ENCODE measurements at regions not wholly inside any gene's neighbourhood (a gene's known extent, or its start where the extent isn't known, plus 50 kb on each side); places are given as distances from the start of the nearest gene placed in this dataset.
"Not testable (repeated sequence)": the region's sequence is repeated elsewhere in the genome, so short reads cannot be mapped to it uniquely, and the experiment has no call there.

DNA sequence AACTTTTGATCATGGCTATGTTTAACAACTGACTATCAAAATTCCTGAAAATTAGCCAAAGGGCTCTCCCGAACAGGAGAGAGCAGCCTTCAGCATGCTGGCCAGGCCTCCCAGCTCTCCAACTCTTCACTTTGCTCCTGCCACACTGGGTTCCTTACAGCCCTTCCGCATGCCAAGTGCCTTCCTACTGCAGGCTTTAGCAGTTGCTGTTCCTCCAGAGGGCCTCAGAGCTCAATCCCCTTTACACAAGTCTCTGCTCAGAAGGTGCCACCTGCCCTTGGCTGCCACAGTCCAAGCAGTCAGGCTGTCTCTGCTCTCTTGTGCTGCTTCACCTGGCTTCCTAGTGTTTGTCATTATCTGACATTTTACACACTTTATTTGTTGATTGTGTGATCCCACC, 553.1 kb upstream of the PPP2R3A start:
- peak; percentile 1 for DNase-seq

DNA sequence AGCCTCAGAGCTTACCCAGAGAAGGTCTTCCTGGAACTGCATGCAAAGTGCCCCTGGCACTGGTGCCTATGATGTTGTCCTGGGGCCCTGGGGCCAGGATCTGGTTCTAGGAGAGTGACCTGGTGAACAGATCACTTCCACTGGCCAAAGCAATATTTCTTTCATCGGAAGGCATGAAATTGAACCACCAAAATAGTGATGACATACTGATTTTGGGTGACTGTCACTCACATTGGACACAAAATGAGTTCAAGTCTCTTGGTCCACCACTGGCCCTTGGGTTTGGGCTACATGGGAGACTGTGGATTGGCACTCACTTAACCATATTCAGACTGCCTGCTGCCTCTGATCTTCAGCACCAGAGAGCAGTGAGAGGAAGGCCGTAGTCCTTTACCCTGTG, 549.3 kb upstream of the PPP2R3A start:
- DNase-seq = no peak

DNA sequence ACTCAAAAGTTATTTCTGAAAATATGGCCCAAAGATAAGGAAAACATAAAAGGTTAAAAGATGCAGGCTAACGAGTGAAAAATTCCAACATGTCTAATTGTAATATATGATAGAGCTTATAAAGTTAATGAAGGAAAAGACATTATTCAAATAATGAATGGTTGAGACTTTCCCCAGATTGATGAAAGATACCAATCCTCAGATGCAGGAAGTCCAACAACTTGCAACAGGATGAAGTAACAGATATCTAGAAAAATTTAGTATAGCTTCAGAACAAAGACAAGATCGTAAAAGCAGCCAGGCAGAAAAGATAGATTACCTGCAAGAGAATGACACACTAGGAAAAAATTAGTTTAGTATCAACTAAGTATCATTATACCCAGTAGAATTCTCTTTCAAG, 546.4 kb upstream of the PPP2R3A start:
- no peak for DNase-seq

DNA sequence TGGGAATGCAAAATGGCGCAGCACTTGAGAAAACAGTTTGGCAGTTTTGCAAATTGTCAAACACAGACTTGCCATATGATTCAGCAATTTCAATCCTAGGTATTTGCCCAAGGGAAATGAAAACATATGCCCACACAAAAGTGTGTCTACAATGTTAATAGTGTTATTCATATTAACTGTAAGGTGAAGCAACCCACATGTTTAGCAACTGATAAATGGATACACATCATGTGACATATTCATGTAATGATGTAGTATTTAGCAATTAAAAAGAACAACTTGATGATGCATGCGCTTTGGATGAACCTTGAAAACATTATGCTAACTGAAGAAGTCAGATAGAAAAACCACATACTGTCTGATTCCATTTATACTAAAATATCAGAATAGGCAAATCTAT, 539.0 kb upstream of the PPP2R3A start:
- DNase-seq = no peak

DNA sequence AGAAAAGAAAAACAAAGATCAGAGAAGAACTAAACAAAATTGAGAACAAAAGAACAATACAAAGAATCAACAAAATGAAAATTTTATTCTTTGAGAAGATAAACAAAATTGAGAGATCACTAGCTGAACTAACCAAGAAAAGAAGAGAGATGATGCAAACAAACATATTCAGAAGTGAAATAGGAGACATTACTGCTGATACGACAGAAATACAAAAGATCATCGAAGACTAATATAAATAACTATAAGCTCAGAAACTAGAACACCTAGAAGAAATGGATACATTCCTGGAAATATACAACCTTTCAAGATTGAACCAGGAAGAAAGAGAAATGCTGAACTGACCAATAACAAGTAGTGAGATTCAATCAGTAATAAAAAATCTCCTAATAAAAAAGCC, 533.1 kb upstream of the PPP2R3A start:
- no peak for DNase-seq

DNA sequence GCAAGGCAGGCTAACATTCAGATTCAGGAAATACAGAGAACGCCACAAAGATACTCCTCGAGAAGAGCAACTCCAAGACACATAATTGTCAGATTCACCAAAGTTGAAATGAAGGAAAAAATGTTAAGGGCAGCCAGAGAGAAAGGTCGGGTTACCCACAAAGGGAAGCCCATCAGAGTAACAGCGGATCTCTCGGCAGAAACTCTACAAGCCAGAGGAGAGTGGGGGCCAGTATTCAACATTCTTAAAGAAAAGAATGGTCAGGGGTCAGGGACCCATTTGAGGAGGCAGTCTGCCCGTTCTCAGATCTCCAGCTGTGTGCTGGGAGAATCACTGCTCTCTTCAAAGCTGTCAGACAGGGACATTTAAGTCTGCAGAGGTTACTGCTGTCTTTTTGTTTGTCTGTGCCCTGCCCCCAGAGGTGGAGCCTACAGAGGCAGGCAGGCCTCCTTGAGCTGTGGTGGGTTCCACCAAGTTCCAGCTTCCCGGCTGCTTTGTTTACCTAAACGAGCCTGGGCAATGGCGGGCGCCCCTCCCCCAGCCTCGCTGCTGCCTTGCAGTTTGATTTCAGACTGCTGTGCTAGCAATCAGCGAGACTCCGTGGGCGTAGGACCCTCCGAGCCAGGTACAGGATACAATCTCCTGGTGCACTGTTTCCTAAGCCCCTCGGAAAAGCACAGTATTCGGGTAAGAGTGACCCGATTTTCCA, 526.5 kb upstream of the PPP2R3A start:
- peak; percentile 17 for DNase-seq

DNA sequence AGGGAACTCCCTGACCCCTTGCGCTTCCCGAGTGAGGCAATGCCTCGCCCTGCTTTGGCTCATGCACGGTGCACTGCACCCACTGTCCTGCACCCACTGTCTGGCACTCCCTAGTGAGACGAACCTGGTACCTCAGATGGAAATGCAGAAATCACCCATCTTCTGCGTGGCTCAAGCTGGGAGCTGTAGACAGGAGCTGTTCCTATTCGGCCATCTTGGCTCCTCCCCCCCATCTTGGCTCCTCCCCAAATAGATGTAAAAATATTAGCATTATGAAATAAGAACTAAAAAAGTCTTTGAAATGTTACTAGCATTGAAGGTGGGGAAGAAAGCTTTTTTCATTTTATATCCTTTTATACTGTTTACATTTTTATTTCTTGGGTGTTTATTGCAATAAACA, 525.9 kb upstream of the PPP2R3A start:
- not testable (repeated sequence) for DNase-seq

DNA sequence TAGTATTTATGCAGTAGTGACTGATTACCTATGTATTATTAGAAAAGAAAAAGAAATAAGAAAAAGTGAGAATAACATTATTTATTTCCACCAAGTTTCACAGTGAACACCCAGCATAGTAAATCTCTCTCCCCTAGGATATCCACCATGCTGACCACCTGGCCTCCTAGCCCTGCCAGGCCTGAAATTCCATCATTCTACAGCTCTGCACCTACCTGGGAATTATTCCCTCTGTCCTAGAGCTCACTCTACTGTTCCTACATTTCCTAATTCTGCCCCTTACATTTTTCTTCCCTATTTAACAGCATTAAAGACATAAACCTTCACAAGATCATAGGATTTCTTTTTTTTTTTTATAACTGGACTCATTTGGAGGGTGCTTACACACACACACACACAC, 525.3 kb upstream of the PPP2R3A start:
- DNase-seq = no peak

DNA sequence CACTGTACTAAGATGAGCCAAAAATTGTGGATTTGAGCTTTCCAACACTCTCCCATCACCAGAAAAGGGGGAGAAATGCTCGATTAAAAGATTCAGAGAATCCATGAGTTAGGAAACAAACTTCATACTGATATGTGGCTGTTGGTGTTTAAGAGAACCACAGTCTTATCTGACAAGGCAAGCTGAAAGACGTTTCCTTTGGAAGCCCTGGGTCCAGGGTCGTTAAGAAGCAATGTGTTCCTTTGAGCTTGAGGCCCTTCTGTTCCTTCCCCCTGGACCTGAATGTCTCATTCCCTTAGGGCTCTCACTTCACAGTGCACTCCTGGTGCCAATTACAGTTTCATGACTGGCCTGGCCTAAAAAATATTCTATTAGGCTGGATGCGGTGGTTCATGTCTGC, 524.8 kb upstream of the PPP2R3A start:
- DNase-seq = no peak

DNA sequence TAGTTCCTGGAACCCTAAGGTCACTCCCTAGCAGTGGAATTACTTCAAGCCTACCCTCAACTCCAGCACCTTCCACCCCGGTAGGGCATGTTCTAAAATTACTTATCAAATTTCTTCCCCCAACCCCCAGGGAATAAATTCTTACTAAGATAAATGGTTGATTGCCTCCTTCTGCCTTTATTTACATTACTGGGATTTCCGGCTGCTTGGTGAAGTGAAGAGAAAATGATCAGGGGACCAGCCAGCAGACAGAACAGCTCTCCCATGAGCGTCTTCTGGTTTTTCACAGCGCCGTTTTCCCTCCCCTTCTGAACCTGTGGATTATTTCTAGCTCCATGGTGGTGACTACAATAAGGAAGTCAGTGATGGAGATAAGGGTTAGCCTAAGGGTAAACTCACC, 521.5 kb upstream of the PPP2R3A start:
- no peak for DNase-seq

DNA sequence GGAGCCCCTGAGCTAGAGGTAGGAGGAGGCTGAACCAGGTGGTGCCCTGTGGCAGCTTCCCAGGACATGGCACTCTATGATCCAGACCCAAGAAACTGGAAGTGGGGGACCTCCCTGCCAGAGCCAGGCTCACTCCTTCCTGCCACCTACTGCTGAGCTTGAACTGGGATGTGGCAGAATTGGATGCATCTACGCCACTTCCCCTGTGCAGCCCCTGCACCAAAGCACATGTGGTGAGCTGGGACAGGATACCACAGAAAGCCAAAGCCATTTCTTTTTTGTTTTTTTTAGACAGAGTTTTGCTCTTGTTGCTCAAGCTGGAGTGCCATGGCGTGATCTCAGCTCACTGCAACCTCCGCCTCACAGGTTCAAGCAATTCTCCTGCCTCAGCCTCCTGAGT, 518.0 kb upstream of the PPP2R3A start:
- DNase-seq = no peak

DNA sequence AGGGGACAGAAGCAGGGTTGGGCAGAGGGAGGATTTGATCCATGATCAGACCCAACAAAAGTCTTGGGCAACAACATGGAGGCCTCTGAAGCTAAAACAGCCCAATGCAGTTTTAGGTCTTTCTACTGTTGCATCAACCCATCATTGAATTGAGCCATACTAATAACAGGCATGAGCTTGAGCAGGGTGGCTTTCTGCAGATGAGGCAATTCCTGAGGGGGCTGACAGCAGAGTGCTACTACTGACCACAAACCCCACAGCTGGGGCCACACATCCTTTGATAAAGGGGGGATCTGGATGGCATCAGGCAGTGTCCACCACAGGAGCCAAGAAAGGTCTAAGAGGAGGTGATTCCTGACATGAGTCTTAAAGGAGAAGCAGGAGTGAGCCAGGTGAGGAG, 517.0 kb upstream of the PPP2R3A start:
- no peak for DNase-seq

DNA sequence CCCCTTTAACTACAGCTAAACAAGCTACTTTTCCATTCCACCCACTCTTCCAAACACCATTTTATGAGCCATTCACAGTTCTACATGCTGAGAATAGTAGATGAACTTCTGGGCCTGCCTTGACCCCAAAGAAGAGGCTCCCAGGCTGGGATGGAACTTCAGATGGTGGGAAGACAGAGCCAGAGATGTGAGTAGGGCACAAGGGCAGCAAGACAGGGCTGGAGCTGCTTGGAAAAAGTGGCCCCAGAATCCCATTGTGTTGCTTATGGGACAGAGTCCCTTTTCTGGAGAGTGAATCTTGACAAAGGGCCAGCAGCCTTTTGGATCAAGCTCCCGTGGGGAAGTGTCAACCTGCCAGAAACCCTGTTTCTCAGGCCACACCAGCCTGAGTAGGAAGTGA, 516.5 kb upstream of the PPP2R3A start:
- no peak for DNase-seq

DNA sequence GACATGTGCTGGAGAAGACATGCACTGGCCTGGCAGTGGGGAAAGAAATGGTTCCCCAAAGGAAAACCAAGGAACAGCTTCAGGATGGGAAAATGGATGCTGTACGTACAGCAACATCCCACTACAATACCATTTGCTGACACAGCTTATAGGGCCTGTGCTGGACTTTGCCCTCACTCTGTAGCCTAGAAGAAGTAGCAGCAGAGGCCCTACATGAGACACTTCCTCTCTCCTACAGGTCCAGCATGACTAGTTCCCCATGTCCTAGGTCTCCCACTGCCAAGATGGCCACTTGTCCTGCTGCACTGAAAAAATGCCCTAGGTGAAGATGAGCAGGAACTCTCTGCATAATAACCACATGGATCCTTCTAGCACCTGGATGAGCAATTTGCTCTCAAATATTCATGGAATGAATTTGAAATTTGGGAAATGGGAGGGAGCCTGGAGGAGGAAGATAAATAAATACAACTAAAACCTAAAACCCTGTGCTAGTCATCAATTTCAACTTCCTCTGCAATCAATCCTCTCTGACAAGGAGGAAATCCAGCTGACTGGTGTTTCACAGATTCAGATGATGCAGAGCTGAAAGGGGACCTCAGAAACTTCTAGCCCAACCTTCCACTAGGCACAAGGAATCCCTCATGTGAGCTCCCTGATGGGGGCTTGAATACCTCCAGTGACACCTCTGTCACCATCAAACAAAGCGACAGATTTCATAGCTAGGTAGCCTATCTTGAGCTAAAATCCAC, 514.3 kb upstream of the PPP2R3A start:
- DNase-seq = no peak

DNA sequence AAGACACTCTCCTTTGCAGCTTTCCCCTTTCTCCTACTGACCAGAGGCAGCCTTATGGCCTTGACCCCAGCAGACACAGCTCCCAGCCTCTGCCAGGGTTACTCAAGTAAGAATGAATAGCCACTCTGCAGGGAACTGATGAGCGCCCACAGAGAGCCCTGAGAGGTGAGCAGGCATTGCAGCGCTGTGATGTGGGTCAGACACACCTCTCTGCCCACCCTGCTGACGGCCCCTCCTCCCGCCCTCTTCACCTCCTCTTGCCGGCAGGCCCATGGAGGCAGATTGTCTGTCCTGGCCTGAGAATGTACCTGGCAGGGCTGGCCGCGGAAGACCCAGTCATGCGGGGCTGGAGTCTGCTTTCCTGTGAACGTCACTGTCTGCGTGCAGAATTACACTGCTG, 512.6 kb upstream of the PPP2R3A start:
- no peak for DNase-seq

DNA sequence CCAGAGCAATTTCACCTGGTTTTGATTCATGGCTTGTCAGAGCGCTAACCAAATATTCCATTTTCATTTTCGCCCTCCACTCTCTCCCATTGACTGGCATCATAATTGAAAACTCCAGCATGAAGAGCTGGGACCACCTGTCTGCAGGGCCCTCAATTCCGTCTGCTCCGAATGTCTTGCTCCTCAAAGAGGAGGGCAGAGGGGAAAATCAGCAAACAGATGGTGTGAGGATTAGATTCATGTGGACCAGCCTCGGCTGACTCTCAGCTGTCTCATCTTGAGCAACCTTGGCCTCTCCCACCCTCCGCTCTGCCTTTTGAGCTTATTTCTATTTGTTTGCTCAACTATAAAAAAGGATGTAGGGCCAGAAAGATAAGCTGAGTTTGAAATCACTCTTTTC, 512.2 kb upstream of the PPP2R3A start:
- DNase-seq = no peak

DNA sequence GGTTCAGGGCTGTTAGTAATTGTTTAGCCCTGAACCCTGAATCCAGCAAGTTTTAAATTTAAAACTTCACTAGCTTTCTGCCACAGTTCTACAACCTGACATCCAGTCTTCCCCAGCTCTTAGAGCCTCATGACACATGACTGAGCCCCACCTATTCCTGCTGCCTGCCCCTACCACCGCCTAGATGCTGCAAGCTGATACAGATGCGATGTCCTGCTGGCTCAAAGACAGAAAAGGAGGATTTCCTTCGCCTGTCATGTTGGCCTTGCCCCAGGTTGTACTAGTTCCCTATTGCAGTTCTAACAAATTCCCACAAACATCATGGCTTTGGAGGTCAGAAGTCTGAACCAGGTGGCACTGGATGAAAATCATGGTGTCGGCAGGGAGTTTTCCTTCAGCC, 510.6 kb upstream of the PPP2R3A start:
- no peak for DNase-seq

DNA sequence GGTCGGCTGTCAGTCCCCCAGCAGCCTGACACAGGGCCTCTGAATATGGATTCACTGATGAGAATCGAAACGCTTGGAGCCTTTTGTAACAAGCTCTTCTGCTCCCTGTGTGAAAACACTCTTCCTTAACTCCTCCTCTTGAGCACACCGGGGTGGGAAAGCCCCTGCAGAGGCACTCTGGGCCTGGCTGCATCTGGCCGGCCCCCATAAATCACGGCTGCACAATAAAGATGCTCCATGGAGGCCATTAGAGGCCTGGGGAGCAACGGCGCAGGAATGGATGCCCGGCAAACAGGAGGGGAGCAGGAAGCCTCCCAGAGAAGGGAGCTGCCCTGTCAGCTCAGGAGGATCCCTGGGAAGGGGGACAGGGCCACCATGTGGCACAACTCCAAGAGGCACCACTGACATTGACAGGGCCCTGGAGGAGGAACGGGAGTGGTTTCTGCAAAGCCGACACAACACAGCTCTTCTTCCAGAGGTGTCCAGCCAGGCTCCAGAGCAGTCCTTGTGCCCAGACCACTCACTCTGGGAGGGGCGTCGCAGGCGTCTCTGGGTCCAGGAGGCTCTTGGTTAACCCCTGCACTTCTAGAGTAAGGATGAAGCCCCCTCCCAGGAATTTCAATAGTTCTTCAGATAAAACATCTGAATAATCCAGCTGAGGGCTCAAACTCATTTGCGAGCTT, 509.3 kb upstream of the PPP2R3A start:
- DNase-seq = peak; percentile 83

DNA sequence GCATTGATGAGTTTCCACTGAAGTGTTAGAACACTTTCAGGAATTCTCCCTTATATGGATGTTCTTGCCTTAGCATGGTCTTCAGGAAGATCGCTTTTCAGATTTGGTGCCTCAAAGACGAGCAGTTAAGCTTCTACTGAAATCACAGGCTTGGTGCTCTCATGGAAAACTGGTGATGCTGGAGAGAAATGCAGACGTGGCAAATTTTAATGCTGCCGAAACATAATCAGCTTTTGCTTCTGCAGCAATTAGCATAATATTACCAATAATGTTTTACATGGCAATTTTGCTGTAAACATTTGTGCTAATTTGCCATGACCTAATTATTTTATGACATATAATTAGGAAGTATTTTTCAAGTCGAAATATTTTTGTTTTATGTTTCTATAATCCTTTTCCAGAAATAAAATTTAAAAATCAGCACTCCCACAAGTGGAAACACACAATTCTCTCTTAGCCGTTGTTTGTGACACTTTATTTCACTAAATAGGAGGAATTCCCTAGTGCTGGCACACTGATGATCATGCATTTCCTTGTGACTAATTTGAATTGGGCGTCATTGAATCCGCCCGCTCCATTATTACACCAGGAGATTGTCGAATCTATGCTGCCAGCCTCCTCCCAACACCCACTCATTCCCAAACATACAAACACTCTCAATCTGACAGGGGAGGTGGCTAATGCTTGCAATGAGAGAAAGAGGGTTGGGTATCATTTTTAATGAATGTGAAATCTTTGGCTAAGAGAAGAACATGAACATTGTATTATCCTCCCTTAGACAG, 506.8 kb upstream of the PPP2R3A start:
- no peak for DNase-seq

DNA sequence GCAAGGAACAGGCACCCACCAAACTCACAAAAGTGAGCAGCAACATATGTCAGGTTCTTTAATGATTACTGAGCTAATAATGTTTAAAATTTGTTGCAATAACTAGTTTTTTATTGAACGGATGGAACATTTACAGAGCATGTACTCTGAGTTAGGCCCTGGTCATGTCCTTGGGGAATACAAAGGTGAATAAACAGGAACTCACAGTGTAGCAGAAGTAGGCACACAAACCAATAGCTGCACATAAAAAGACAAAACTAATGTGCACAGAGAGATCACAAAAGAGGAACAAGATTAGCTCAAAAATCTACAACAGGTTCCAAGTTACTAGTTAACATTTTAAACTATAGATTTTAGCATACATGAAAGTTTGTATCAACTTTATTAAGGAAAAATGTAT, 505.3 kb upstream of the PPP2R3A start:
- DNase-seq = no peak

DNA sequence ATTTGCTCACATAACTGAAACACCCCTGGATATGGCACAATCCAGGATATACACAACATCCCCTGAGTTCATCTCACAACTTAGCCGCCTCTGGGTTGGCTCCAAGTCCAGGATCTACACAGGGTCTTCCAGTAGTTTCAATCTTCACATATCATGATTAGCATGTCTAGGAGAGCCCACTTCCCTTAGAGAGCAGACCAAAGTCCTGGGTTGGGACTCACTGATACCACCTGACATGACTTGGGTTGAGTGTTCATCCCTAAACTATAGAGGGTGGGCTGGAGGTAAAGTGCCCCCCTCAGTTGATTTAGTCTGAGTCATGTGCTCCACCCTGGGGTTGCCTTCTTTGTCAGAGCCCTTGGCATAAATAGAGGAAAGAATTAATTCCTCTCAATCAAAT, 493.6 kb upstream of the PPP2R3A start:
- DNase-seq = no peak

DNA sequence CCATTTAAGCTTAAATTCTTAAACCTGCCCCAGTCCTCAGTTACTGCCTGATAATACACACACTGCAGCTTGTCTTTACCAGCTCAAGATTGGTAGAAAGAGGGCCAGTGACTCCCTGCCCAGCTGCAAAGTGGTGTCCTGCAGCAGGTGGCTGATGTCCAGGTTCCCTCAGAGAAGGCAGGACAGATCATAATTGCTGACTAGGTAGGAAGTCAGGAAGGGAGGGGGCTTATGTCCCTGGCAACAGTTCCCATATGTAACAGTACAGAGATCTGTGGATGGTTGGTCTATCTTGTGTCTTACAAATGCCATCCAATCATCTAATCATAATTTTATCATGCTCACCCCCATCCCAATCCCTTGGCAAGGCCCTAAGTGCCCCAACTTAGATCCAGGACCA, 492.1 kb upstream of the PPP2R3A start:
- DNase-seq = no peak

DNA sequence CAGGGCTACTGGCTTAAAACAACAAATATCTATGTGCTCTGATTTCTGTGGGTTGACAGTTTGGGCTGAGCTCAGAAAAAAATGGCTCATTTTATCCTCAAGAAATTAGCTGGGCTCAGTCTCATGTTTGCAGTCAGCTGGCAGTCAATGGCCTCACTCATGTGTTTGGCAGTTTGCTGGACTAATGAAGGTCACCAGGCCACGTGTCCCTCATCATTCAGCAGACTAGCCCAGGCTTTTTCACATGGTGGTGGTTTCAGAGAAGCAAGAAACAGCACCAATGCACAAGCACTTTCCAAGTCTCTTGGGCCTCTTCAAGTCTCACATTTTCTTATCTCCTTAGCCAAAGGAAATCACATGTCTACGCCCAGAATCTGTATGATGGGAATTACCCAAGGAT, 478.3 kb upstream of the PPP2R3A start:
- DNase-seq = no peak
